ENCODE measurements at regions not wholly inside any gene's neighbourhood (a gene's known extent, or its start where the extent isn't known, plus 50 kb on each side); places are given as distances from the start of the nearest gene placed in this dataset.
"Not testable (repeated sequence)": the region's sequence is repeated elsewhere in the genome, so short reads cannot be mapped to it uniquely, and the experiment has no call there.

DNA sequence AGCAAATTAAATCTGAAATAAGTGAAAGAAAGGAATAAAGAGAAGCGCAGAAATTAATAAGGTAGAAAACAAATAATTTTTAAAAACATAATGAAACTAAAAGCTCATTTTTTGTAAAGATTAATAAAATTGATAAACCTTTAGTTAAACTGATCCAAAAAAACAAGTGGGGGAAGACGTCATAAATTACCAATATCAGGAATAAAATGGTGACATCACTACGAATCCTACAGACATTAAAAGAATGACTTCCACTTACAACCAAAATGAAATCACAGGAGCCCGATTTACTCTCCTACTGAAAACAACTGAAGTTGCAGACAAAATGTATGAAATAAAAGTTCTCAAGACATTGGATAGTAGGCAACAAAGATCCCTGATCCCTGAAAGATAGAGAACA is 68.1 kb upstream of the IFFO2 start:
- H3K4me3 ChIP-seq (ENCODE audit: low read depth, low read length), result no peak overlapping the region
- TF ChIP-seq, protein P1, sequence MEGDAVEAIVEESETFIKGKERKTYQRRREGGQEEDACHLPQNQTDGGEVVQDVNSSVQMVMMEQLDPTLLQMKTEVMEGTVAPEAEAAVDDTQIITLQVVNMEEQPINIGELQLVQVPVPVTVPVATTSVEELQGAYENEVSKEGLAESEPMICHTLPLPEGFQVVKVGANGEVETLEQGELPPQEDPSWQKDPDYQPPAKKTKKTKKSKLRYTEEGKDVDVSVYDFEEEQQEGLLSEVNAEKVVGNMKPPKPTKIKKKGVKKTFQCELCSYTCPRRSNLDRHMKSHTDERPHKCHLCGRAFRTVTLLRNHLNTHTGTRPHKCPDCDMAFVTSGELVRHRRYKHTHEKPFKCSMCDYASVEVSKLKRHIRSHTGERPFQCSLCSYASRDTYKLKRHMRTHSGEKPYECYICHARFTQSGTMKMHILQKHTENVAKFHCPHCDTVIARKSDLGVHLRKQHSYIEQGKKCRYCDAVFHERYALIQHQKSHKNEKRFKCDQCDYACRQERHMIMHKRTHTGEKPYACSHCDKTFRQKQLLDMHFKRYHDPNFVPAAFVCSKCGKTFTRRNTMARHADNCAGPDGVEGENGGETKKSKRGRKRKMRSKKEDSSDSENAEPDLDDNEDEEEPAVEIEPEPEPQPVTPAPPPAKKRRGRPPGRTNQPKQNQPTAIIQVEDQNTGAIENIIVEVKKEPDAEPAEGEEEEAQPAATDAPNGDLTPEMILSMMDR (IDR thresholded peaks at IDR 0.05; ENCODE audit: low read depth, low read length, missing control alignments), result no peak
- in situ Hi-C loops (cut with HindIII; ENCODE audit: low sequenced_read_pairs), result no loop called here
- no peak for DNase-seq (ENCODE audit: low read depth)

DNA sequence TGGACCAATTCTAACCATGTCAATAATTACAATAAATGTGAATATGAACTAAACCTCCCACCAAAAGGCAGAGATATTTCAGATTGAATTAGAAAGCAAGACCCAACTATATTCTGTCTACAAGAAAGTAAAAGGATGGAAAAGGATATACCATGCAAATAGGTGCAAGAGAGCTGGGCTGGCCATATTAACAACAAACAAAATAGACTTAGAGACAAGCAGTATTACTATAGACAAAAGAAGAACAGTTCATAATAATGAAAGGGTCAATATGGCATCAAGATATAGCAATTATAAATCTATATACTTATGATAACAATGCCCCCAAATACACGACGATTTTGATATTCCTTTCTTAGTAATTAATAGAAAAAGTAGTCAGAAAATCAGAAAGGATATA is 67.3 kb upstream of the IFFO2 start:
- no peak overlapping the region for H3K4me3 ChIP-seq (ENCODE audit: low read depth, low read length)
- TF ChIP-seq, protein P1 (IDR thresholded peaks at IDR 0.05; ENCODE audit: low read depth, low read length, missing control alignments), result no peak
- in situ Hi-C loops (cut with HindIII; ENCODE audit: low sequenced_read_pairs), result no loop called here
- DNase-seq (ENCODE audit: low read depth), result no peak

GRCh38 chr1:19021845-19022244 is 65.4 kb upstream of the IFFO2 start:
- in situ Hi-C loops (cut with HindIII; ENCODE audit: low sequenced_read_pairs), result no loop called here
- no peak for DNase-seq (ENCODE audit: low read depth)
- TF ChIP-seq, protein P1 (IDR thresholded peaks at IDR 0.05; ENCODE audit: low read depth, low read length, missing control alignments), result no peak
- H3K4me3 ChIP-seq (ENCODE audit: low read depth, low read length), result no peak overlapping the region

- DNase-seq (ENCODE audit: low read depth); in situ Hi-C loops (cut with HindIII; ENCODE audit: low sequenced_read_pairs); H3K4me3 ChIP-seq (ENCODE audit: low read depth, low read length): not testable (repeated sequence)
Measured at GRCh38 chr1:19019288-19019687, 62.8 kb upstream of the IFFO2 start.

GRCh38 chr1:19015476-19015875 is 59.0 kb upstream of the IFFO2 start:
- TF ChIP-seq, protein P1 (IDR thresholded peaks at IDR 0.05; ENCODE audit: low read depth, low read length, missing control alignments), result no peak
- DNase-seq (ENCODE audit: low read depth), result no peak
- in situ Hi-C loops (cut with HindIII; ENCODE audit: low sequenced_read_pairs), result no loop called here

GRCh38 chr1:19014765-19015164 is 58.3 kb upstream of the IFFO2 start:
- H3K4me3 ChIP-seq (ENCODE audit: low read depth, low read length), result no peak overlapping the region
- TF ChIP-seq, protein P1 (IDR thresholded peaks at IDR 0.05; ENCODE audit: low read depth, low read length, missing control alignments), result no peak
- DNase-seq (ENCODE audit: low read depth), result no peak
- in situ Hi-C loops (cut with HindIII; ENCODE audit: low sequenced_read_pairs), result no loop called here

More at GRCh38 chr1:19015476-19015875, 59.0 kb upstream of the IFFO2 start:
- H3K4me3 ChIP-seq (ENCODE audit: low read depth, low read length), result no peak overlapping the region

DNA sequence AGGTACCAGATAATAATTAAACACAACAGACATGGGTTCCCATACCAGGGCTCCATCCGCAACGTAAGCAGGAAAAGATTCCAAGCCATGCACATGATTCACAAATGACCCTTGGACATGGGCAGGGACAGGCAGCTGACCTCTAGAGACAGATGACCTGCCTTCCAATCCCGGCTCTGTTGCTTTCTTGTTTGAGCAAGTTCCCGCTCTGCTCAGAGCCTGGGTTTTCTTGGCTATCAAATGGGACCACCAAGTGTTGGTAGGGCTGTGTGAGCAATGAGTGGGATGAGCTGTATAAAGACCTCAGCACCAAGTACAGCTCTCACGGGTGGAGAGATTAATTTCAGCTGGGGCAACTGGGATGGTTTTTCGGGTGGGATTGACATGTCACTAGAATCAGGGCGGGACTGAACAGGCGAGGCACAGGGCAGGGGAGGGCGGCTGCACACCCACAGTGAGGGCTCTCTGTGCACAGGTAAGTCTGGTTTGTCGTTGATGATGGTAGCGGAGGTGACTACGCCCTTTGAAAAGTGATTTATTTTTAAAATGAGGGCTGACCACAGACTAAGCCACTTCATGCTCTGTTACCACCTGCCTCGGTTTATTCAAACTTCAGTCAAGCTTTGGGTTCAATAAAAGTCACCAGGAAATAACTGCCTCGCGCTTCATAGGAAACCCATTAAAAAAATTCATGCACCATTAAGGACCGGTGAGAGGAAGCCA is 57.5 kb upstream of the IFFO2 start:
- in situ Hi-C loops (cut with HindIII; ENCODE audit: low sequenced_read_pairs), result no loop called here
- DNase-seq (ENCODE audit: low read depth), result no peak
- TF ChIP-seq, protein P1 (IDR thresholded peaks at IDR 0.05; ENCODE audit: low read depth, low read length, missing control alignments), result no peak
- H3K4me3 ChIP-seq (ENCODE audit: low read depth, low read length), result no peak overlapping the region
